HUES48 (cell line): ENCODE measurements at regions not wholly inside any gene's neighbourhood (a gene's known extent, or its start where the extent isn't known, plus 50 kb on each side); places are given as distances from the start of the nearest gene placed in this dataset.

Source experiments
- H3K27ac ChIP-seq: one replicate; pipeline ENCODE4 v1.7.0; 2013; ENCODE audit warnings: low read depth, low read length, inconsistent platforms
- H3K27me3 ChIP-seq: 2 replicates; pipeline ENCODE4 v1.6.1; 2013; ENCODE audit warnings: mild to moderate bottlenecking, low read length; ENCODE audit not compliant: control insufficient read depth, insufficient read depth
- H3K36me3 ChIP-seq: 2 replicates; pipeline ENCODE4 v1.6.1; 2013; ENCODE audit warnings: low read length; ENCODE audit not compliant: control insufficient read depth, insufficient read depth
- H3K4me1 ChIP-seq: 2 replicates; pipeline ENCODE4 v1.6.1; 2013; ENCODE audit warnings: mild to moderate bottlenecking, low read length; ENCODE audit not compliant: control insufficient read depth, insufficient read depth
- H3K4me3 ChIP-seq: 2 replicates; pipeline ENCODE4 v1.5.1; 2013; ENCODE audit warnings: mild to moderate bottlenecking, low read depth, low read length
- H3K9ac ChIP-seq: 2 replicates; pipeline ENCODE4 v1.6.1; 2013; ENCODE audit warnings: mild to moderate bottlenecking, low read depth, low read length, moderate library complexity
- H3K9me3 ChIP-seq: 2 replicates; pipeline ENCODE4 v1.6.1; 2013; ENCODE audit warnings: low read length; ENCODE audit not compliant: control insufficient read depth, insufficient read depth

GRCh38 chr4:14831416-14831815 is 170.9 kb upstream of the CPEB2 start:
- Histone ChIP-seq H3K27me3 (no peaks in the 10 kb centered on the region), H3K9ac (no peak overlapping the region), H3K4me3 (no peak overlapping the region), H3K36me3 (no peaks in the 10 kb centered on the region), H3K4me1 (no peaks in the 10 kb centered on the region), H3K9me3 (no peaks in the 10 kb centered on the region), H3K27ac (no peak overlapping the region)

- no peaks in the 10 kb centered on the region for H3K9me3 ChIP-seq
- no peak overlapping the region for H3K9ac ChIP-seq
- no peaks in the 10 kb centered on the region for H3K27me3 ChIP-seq
- no peaks in the 10 kb centered on the region for H3K36me3 ChIP-seq
- no peaks in the 10 kb centered on the region for H3K4me1 ChIP-seq
- H3K4me3 ChIP-seq, result no peak overlapping the region
- H3K27ac ChIP-seq, result no peak overlapping the region
These were observed 169.2 kb upstream of the CPEB2 start for GRCh38 chr4:14833053-14833452.

GRCh38 chr4:14834382-14834781 is 167.9 kb upstream of the CPEB2 start:
- H3K4me3 ChIP-seq, result no peak overlapping the region
- no peak overlapping the region for H3K9ac ChIP-seq

GRCh38 chr4:14835288-14835687 is 167.0 kb upstream of the CPEB2 start:
- H3K4me3 ChIP-seq, result no peak overlapping the region
- H3K9ac ChIP-seq, result no peak overlapping the region
- no peaks in the 10 kb centered on the region for H3K9me3 ChIP-seq
- no peaks in the 10 kb centered on the region for H3K4me1 ChIP-seq
- H3K36me3 ChIP-seq, result no peaks in the 10 kb centered on the region
- no peak overlapping the region for H3K27ac ChIP-seq
- no peaks in the 10 kb centered on the region for H3K27me3 ChIP-seq

More at GRCh38 chr4:14834382-14834781, 167.9 kb upstream of the CPEB2 start:
- Histone ChIP-seq H3K36me3 (no peaks in the 10 kb centered on the region), H3K4me1 (no peaks in the 10 kb centered on the region), H3K27me3 (no peaks in the 10 kb centered on the region), H3K9me3 (no peaks in the 10 kb centered on the region), H3K27ac (no peak overlapping the region)

GRCh38 chr4:14835708-14836425 is 166.4 kb upstream of the CPEB2 start:
- no peak overlapping the region for H3K9ac ChIP-seq
- no peaks in the 10 kb centered on the region for H3K4me1 ChIP-seq
- no peak overlapping the region for H3K4me3 ChIP-seq
- H3K36me3 ChIP-seq, result no peaks in the 10 kb centered on the region
- no peaks in the 10 kb centered on the region for H3K27me3 ChIP-seq
- H3K9me3 ChIP-seq, result no peaks in the 10 kb centered on the region
- H3K27ac ChIP-seq, result no peak overlapping the region

GRCh38 chr4:14837860-14838259 is 164.4 kb upstream of the CPEB2 start:
- no peaks in the 10 kb centered on the region for H3K27me3 ChIP-seq

GRCh38 chr4:14841801-14842768 is 160.2 kb upstream of the CPEB2 start:
- Histone ChIP-seq H3K27ac (no peak overlapping the region), H3K4me3 (no peak overlapping the region), H3K36me3 (no peaks in the 10 kb centered on the region), H3K27me3 (no peaks in the 10 kb centered on the region), H3K9ac (no peak overlapping the region), H3K9me3 (no peaks in the 10 kb centered on the region), H3K4me1 (no peaks in the 10 kb centered on the region)

More at GRCh38 chr4:14837860-14838259, 164.4 kb upstream of the CPEB2 start:
- H3K27ac ChIP-seq, result no peak overlapping the region
- no peaks in the 10 kb centered on the region for H3K4me1 ChIP-seq
- H3K9me3 ChIP-seq, result no peaks in the 10 kb centered on the region
- H3K9ac ChIP-seq, result no peak overlapping the region
- no peak overlapping the region for H3K4me3 ChIP-seq
- no peaks in the 10 kb centered on the region for H3K36me3 ChIP-seq

GRCh38 chr4:14842964-14843630 is 159.2 kb upstream of the CPEB2 start:
- Histone ChIP-seq H3K9me3 (no peaks in the 10 kb centered on the region), H3K36me3 (no peaks in the 10 kb centered on the region), H3K27ac (no peak overlapping the region), H3K4me3 (no peak overlapping the region), H3K27me3 (no peaks in the 10 kb centered on the region), H3K4me1 (no peaks in the 10 kb centered on the region), H3K9ac (no peak overlapping the region)

GRCh38 chr4:14844061-14844460 is 158.2 kb upstream of the CPEB2 start:
- H3K9ac ChIP-seq, result no peak overlapping the region
- no peaks in the 10 kb centered on the region for H3K36me3 ChIP-seq
- no peaks in the 10 kb centered on the region for H3K9me3 ChIP-seq
- H3K4me3 ChIP-seq, result no peak overlapping the region
- no peaks in the 10 kb centered on the region for H3K4me1 ChIP-seq
- H3K27me3 ChIP-seq, result no peaks in the 10 kb centered on the region
- no peak overlapping the region for H3K27ac ChIP-seq

- Histone ChIP-seq H3K4me1 (peaks cover 8% of the 10 kb centered on the region; the same call in 1 of the 2 replicates), H3K27me3 (no peaks in the 10 kb centered on the region), H3K36me3 (no peaks in the 10 kb centered on the region), H3K9ac (no peak overlapping the region), H3K9me3 (peaks cover 15% of the 10 kb centered on the region), H3K27ac (no peak overlapping the region), H3K4me3 (no peak overlapping the region)
These were observed 154.1 kb upstream of the CPEB2 start for GRCh38 chr4:14848229-14848628.
